Naive thymus-derived CD4-positive, alpha-beta T cell (primary cell): ENCODE measurements at regions not wholly inside any gene's neighbourhood (a gene's known extent, or its start where the extent isn't known, plus 50 kb on each side); places are given as distances from the start of the nearest gene placed in this dataset.

ENCODE experiments used
- ATAC-seq: fragments of 150-1000 bp; cut with Tn5 transposase; 2 replicates; pipeline ENCODE4 v1.10.0; 2021; ENCODE audit warnings: mild to moderate bottlenecking, moderate library complexity
- CTCF ChIA-PET: fragments of 350-600 bp; sonication (Branson Sonifier 250); formaldehyde crosslinking; loops from one replicate; lab custom pipeline; 2021; ENCODE audit warnings: antibody characterized with exemption; lab: Charles Lee
- POLR2A ChIA-PET: fragments of 350-600 bp; sonication (Branson Sonifier 250); formaldehyde crosslinking; loops from one replicate; lab custom pipeline; 2021; ENCODE audit warnings: antibody characterized with exemption, inconsistent platforms; lab: Charles Lee
- DNase-seq, 9 donors: peaks; one replicate each; pipeline versions ENCODE4 v3.0.0 to v3.0.0-alpha.2; 2020 to 2022; ENCODE audit warnings: mixed read lengths in 1 of 9
- H3K27ac ChIP-seq: one replicate; pipeline ENCODE4 v1.7.0; 2013; ENCODE audit warnings: mild to moderate bottlenecking, low read depth, low read length, moderate library complexity
- H3K27me3 ChIP-seq, 2 donors: one replicate each; pipeline ENCODE4 v1.7.0; 2013; ENCODE audit warnings: low read length in 2 of 2, mild to moderate bottlenecking in 2 of 2, moderate library complexity in 2 of 2; ENCODE audit not compliant: control insufficient read depth in 2 of 2, insufficient read depth in 2 of 2
- H3K36me3 ChIP-seq, 3 experiments: 1 replicate in 2 of 3; 2 replicates in 1 of 3; pipeline ENCODE4 v1.7.0; 2013; ENCODE audit warnings: low read length in 3 of 3, mild to moderate bottlenecking in 3 of 3, moderate library complexity in 1 of 3; ENCODE audit not compliant: insufficient read depth in 3 of 3, control insufficient read depth in 2 of 3
- H3K4me1 ChIP-seq, 2 donors: one replicate each; pipeline ENCODE4 v1.7.0; 2013; ENCODE audit warnings: low read length in 2 of 2, mild to moderate bottlenecking in 2 of 2, moderate library complexity in 1 of 2; ENCODE audit not compliant: control insufficient read depth in 2 of 2, insufficient read depth in 2 of 2
- H3K4me3 ChIP-seq: 2 replicates; pipeline ENCODE4 v1.7.0; 2013; ENCODE audit warnings: mild to moderate bottlenecking, low read length
- H3K9me3 ChIP-seq, 3 experiments: 1 replicate in 2 of 3; 2 replicates in 1 of 3; pipeline ENCODE4 v1.7.0; 2013; ENCODE audit warnings: low read length in 3 of 3; ENCODE audit not compliant: control insufficient read depth in 2 of 3
- H3K27ac Mint-ChIP-seq, 9 donors: one replicate each; pipeline ENCODE4 v1.8.0; 2020 to 2022; ENCODE audit warnings: mixed read lengths in 9 of 9, mild to moderate bottlenecking in 8 of 9, moderate library complexity in 5 of 9, inconsistent platforms in 2 of 9
- H3K27me3 Mint-ChIP-seq, 5 donors: one replicate each; pipeline ENCODE4 v1.8.0; 2021 to 2022; ENCODE audit warnings: mixed read lengths in 5 of 5, mild to moderate bottlenecking in 1 of 5
- H3K36me3 Mint-ChIP-seq, 5 donors: one replicate each; pipeline ENCODE4 v1.8.0; 2020 to 2022; ENCODE audit warnings: mixed read lengths in 5 of 5, mild to moderate bottlenecking in 3 of 5, inconsistent platforms in 1 of 5
- H3K4me1 Mint-ChIP-seq, 7 donors: one replicate each; pipeline ENCODE4 v1.8.0; 2020 to 2022; ENCODE audit warnings: mixed read lengths in 7 of 7, mild to moderate bottlenecking in 3 of 7, inconsistent platforms in 1 of 7
- H3K4me3 Mint-ChIP-seq, 10 donors: one replicate each; pipeline ENCODE4 v1.8.0; 2020 to 2022; ENCODE audit warnings: mild to moderate bottlenecking in 10 of 10, mixed read lengths in 10 of 10, moderate library complexity in 6 of 10, inconsistent platforms in 2 of 10
- H3K9me3 Mint-ChIP-seq, 11 donors: one replicate each; pipeline ENCODE4 v1.8.0; 2020 to 2022; ENCODE audit warnings: mixed read lengths in 11 of 11, mild to moderate bottlenecking in 4 of 11, inconsistent platforms in 1 of 11, moderate library complexity in 1 of 11
- intact Hi-C, 2 donors: fragments of 100-400 bp; cut with micrococcal nuclease; formaldehyde crosslinking; loops; one replicate each; pipeline ENCODE4 v1.15.1; 2023

DNA sequence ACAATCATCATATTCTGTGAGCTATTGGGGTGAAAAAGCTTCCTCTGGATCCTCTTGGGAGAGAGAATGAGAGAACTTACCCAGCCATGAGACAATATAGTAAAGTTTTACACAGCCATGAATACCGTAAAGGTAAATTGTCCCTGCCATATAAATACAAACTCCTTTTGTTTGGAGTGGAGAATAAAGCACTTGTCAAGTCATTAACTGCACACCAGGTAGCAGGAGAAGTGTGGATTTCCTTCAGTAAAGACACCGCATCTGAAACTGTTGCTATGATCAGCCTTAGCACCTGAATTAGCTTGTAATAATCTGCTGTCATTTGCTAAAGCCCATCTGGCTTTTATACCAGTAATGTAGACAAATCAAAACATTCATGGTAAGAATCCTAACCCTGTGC, 336.6 kb upstream of the SLCO3A1 start:
- ChIA-PET POLR2A (no interaction called here), CTCF (interaction anchor here (1.0 kb wide), 1 partner anchor 214 kb away, joined by 3 read pairs; no protein-coding TSS in a partner anchor)
- H3K36me3 Mint-ChIP-seq, result no peaks in the 10 kb centered on the region
- intact Hi-C loops, result no loop called here
- Histone ChIP-seq H3K4me1 (no peaks in the 10 kb centered on the region), H3K9me3 (no peaks in the 10 kb centered on the region), H3K27me3 (no peaks in the 10 kb centered on the region), H3K4me3 (no peak overlapping the region), H3K36me3 (no peaks in the 10 kb centered on the region), H3K27ac (no peak overlapping the region)
- DNase-seq, result no peak
- peaks cover 0 to 16% (median 5%) of the 10 kb centered on the region in 7 donors for H3K4me1 Mint-ChIP-seq
- no peak overlapping the region for H3K27ac Mint-ChIP-seq
- peaks cover 0 to 12% (median 0%) of the 10 kb centered on the region in 5 donors for H3K27me3 Mint-ChIP-seq
- no peak overlapping the region for H3K4me3 Mint-ChIP-seq
- H3K9me3 Mint-ChIP-seq, result no peaks in the 10 kb centered on the region
- ATAC-seq, result no peak

DNA sequence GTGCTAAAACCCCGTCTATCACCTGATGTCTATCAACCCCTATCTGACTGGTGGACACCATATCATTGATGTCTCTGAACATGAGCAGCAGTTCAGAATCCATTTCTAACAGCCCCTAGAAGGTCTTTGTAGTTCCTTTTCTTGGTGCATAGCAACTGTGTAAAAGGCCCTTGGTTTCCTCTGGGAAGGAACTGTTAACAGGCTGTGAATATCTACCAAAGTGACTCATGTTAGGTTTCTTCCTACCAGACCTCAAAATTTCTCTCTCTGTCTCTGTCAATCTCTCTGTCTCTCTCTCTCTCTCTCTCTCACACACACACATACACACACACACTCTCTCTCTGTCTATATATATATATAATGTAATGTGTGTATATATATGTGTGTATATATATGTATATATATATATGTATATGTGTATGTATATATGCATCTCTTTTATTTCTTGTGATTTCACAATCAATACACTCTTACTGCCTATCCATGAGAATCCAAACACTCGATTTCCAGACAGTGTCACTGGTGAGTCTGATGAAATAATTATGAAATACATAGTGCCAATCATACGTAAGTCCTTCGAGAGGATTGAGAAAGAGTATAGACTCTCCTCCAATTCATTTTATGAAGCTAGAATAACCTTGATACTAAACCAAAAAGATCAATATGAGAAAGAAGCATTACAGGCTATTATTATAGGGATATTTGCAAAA, 335.9 kb upstream of the SLCO3A1 start:
- intact Hi-C loops, result no loop called here
- peak overlapping the region in 1 of 9 donors; percentile 20 for H3K27ac Mint-ChIP-seq
- ATAC-seq, result no peak
- DNase-seq, result no peak
- POLR2A ChIA-PET, result no interaction called here
- no peak overlapping the region for H3K4me3 Mint-ChIP-seq
- H3K36me3 Mint-ChIP-seq, result no peaks in the 10 kb centered on the region
- H3K9me3 Mint-ChIP-seq, result no peaks in the 10 kb centered on the region
- Histone ChIP-seq H3K4me1 (peaks cover 3 to 6% of the 10 kb centered on the region in 2 donors), H3K9me3 (no peaks in the 10 kb centered on the region), H3K36me3 (no peaks in the 10 kb centered on the region), H3K4me3 (no peak overlapping the region), H3K27ac (no peak overlapping the region), H3K27me3 (no peaks in the 10 kb centered on the region)
- H3K27me3 Mint-ChIP-seq, result peaks cover 0 to 10% (median 0%) of the 10 kb centered on the region in 5 donors
- peaks cover 3 to 24% (median 8%) of the 10 kb centered on the region in 7 donors for H3K4me1 Mint-ChIP-seq
- CTCF ChIA-PET, result interaction anchor here (1.0 kb wide), 1 partner anchor 215 kb away, joined by 3 read pairs; no protein-coding TSS in a partner anchor

DNA sequence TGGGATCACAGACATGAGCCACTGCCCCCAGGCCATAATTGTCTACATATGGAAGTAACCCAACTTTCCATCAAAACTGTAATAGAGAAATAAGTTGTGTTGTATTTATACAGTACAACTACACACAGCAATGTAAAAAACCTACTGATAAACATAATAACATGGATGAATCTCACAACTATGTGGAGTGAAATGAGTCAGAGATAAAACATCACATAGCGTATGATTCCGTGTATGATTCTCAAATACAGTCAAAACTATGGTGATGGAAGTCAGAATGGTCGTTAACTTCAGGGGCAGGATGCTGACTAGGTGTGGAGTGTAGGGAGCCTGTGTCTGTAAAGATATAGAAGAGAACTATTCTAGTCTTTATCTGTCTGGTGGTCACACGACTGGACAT, 332.7 kb upstream of the SLCO3A1 start:
- intact Hi-C loops, result loop anchor here (5.0 kb wide), 2 partner anchors 49 to 464 kb away; no protein-coding TSS in a partner anchor
- no peak for DNase-seq
- CTCF ChIA-PET, result interaction anchor here (1.6 to 2.7 kb wide), 2 partner anchors 151 to 218 kb away, joined by 6 to 17 read pairs; no protein-coding TSS in a partner anchor

DNA sequence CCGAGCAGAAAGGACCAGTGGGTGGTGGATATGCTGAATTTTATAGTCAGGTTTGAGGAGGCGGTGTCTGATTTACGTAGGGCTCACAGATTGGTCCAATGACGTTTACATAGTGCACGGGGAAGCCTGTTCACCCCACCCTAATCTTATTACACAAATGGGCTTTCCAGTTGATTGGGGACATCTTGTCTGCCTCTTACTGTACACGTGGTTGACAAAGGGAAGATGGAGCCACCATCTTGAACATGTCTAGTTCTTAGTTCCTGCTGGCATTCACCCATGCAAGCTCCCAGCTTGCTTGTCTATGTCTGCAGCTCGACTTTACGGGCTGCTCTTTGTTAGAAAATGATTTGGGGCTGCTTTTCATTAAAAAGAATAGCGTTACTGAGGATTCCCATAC, 332.0 kb upstream of the SLCO3A1 start:
- DNase-seq (no peak), ATAC-seq (no peak)
- Histone ChIP-seq H3K4me1 (peaks cover 9 to 12% of the 10 kb centered on the region in 2 donors), H3K9me3 (no peaks in the 10 kb centered on the region), H3K27me3 (no peaks in the 10 kb centered on the region), H3K4me3 (no peak overlapping the region), H3K36me3 (no peaks in the 10 kb centered on the region), H3K27ac (no peak overlapping the region)
- Mint-ChIP-seq H3K4me3 (no peak overlapping the region), H3K27me3 (peaks cover 0 to 9% (median 0%) of the 10 kb centered on the region in 5 donors), H3K4me1 (peaks cover 9 to 54% (median 18%) of the 10 kb centered on the region in 7 donors), H3K36me3 (peaks cover 0 to 5% (median 0%) of the 10 kb centered on the region in 5 donors), H3K27ac (peak overlapping the region in 1 of 9 donors; percentile 21), H3K9me3 (no peaks in the 10 kb centered on the region)
- POLR2A ChIA-PET, result no interaction called here
- CTCF ChIA-PET, result interaction anchor here (1.6 to 2.7 kb wide), 2 partner anchors 151 to 219 kb away, joined by 6 to 17 read pairs; no protein-coding TSS in a partner anchor
- intact Hi-C loops, result loop anchor here (5.0 kb wide), 2 partner anchors 49 to 464 kb away; no protein-coding TSS in a partner anchor

More for the DNA sequence above, 332.7 kb upstream of the SLCO3A1 start:
- Histone ChIP-seq H3K27ac (no peak overlapping the region), H3K9me3 (no peaks in the 10 kb centered on the region), H3K4me1 (peaks cover 9 to 12% of the 10 kb centered on the region in 2 donors), H3K4me3 (no peak overlapping the region), H3K36me3 (no peaks in the 10 kb centered on the region), H3K27me3 (no peaks in the 10 kb centered on the region)
- no peak overlapping the region for H3K4me3 Mint-ChIP-seq
- peaks cover 0 to 6% (median 0%) of the 10 kb centered on the region in 5 donors for H3K27me3 Mint-ChIP-seq
- H3K4me1 Mint-ChIP-seq, result peaks cover 9 to 47% (median 18%) of the 10 kb centered on the region in 7 donors
- peaks cover 0 to 2% (median 0%) of the 10 kb centered on the region in 5 donors for H3K36me3 Mint-ChIP-seq
- H3K9me3 Mint-ChIP-seq, result no peaks in the 10 kb centered on the region
- no peak for ATAC-seq
- POLR2A ChIA-PET, result no interaction called here
- H3K27ac Mint-ChIP-seq, result peak overlapping the region in 1 of 9 donors; percentile 22

DNA sequence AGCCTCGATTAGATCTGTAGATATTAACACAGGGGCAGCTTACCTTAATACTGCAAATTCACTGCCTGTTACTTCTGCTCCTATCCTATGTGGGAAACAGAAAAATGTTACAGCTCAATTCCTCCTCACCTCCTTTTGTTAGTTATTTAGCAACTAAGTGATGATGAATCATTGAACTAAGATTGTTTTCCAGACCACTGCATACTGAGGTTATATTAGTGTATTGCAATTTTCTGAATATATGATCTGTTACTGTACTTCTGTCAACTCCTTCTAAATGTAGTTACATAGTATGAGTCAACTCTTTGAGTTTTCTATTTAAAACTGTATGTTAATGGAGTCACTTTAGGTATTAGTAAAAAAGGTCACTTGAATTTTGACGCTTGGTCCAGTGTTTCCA, 331.5 kb upstream of the SLCO3A1 start:
- Mint-ChIP-seq H3K4me1 (peaks cover 9 to 59% (median 18%) of the 10 kb centered on the region in 7 donors), H3K36me3 (peaks cover 0 to 5% (median 0%) of the 10 kb centered on the region in 5 donors), H3K4me3 (no peak overlapping the region), H3K27ac (peak overlapping the region in 1 of 9 donors; percentile 75), H3K27me3 (peaks cover 0 to 13% (median 0%) of the 10 kb centered on the region in 5 donors), H3K9me3 (no peaks in the 10 kb centered on the region)
- no peaks in the 10 kb centered on the region for H3K27me3 ChIP-seq
- no peak overlapping the region for H3K4me3 ChIP-seq
- intact Hi-C loops, result loop anchor here (1.0 to 5.0 kb wide), 4 partner anchors 50 to 465 kb away; no protein-coding TSS in a partner anchor
- no peaks in the 10 kb centered on the region for H3K36me3 ChIP-seq
- H3K9me3 ChIP-seq, result no peaks in the 10 kb centered on the region
- CTCF ChIA-PET, result interaction anchor here (2.7 kb wide), 1 partner anchor 219 kb away, joined by 17 read pairs; no protein-coding TSS in a partner anchor
- H3K4me1 ChIP-seq, result peaks cover 9 to 12% of the 10 kb centered on the region in 2 donors
- no peak for DNase-seq
- H3K27ac ChIP-seq, result no peak overlapping the region
- no peak for ATAC-seq
- POLR2A ChIA-PET, result no interaction called here

DNA sequence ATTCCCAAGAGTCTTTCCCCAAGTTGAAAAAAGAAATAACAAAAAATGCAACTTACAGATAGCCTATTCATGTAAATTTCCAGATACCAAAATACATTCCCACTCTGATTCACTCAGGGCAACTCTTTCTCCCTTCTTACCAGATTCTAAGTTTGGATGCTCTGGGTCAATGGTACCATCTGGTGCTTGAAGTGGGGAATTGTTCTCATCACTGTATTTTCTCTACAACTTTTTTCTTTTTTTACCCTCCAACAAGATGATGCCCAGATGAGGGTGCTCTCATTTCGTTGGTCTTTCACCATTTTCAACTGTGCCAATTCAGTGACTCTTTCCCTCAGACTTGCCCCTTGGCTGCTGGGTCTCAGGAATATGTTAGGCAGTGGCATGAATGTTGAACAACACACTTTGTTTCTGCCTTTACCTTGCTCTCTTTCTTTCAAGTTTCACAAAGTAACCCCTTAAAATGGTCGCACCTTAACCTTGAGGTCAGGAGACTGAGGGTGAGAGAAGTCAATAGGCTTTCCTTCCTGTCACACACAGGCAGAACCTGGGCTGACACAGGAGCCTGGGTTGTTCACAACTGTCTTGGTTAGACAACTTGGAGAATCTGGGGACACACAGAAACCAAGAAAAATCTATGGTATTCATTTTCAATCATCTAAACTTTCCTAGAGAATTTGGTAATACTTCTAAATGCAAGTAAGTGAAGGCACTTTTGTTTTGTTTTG, 330.7 kb upstream of the SLCO3A1 start:
- peaks cover 0 to 5% (median 0%) of the 10 kb centered on the region in 5 donors for H3K36me3 Mint-ChIP-seq
- H3K27ac ChIP-seq, result no peak overlapping the region
- H3K36me3 ChIP-seq, result no peaks in the 10 kb centered on the region
- H3K27ac Mint-ChIP-seq, result peak overlapping the region in 4 of 9 donors; percentile 22 to 75 (median 66)
- H3K9me3 ChIP-seq, result no peaks in the 10 kb centered on the region
- no peaks in the 10 kb centered on the region for H3K27me3 ChIP-seq
- intact Hi-C loops, result loop anchor here (1.0 to 5.0 kb wide), 4 partner anchors 50 to 465 kb away; no protein-coding TSS in a partner anchor
- H3K4me3 ChIP-seq, result no peak overlapping the region
- peak in 7 of 9 donors; percentile 12 to 54 (median 33) for DNase-seq
- ChIA-PET POLR2A (no interaction called here), CTCF (interaction anchor here (2.7 kb wide), 1 partner anchor 220 kb away, joined by 17 read pairs; no protein-coding TSS in a partner anchor)
- ATAC-seq, result peak; percentile 41
- H3K4me3 Mint-ChIP-seq, result peak overlapping the region in 1 of 10 donors; percentile 15
- no peaks in the 10 kb centered on the region for H3K9me3 Mint-ChIP-seq
- peaks cover 9 to 56% (median 18%) of the 10 kb centered on the region in 7 donors for H3K4me1 Mint-ChIP-seq
- H3K27me3 Mint-ChIP-seq, result peaks cover 0 to 13% (median 0%) of the 10 kb centered on the region in 5 donors
- H3K4me1 ChIP-seq, result peaks cover 9 to 12% of the 10 kb centered on the region in 2 donors
